Lower leg skin (tissue), 4 donors: ENCODE measurements at regions not wholly inside any gene's neighbourhood (a gene's known extent, or its start where the extent isn't known, plus 50 kb on each side); places are given as distances from the start of the nearest gene placed in this dataset.

Experiments
- DNase-seq, 2 donors: peaks; one replicate each; pipeline ENCODE4 v3.0.0-alpha.2; 2019; ENCODE audit warnings: low spot score in 2 of 2
- H3K4me3 ChIP-seq: fragments of 200-600 bp; sonication (generic); 2 replicates; pipeline ENCODE4 v1.5.1; 2017; ENCODE audit warnings: mild to moderate bottlenecking, low read depth; ENCODE audit not compliant: poor library complexity, severe bottlenecking
- CTCF ChIP-seq, 3 donors: fragments of 450-650 bp; IDR thresholded peaks; one replicate each; pipeline ENCODE4 v1.5.1; 2016; ENCODE audit warnings: antibody characterized with exemption in 3 of 3, mild to moderate bottlenecking in 3 of 3, moderate library complexity in 2 of 3
- POLR2A ChIP-seq, 2 donors: fragments of 450-650 bp; IDR thresholded peaks; one replicate each; pipeline ENCODE4 v1.6.1; 2016 to 2017; ENCODE audit warnings: antibody characterized with exemption in 2 of 2, mild to moderate bottlenecking in 1 of 2, moderate library complexity in 1 of 2
- WGBS, 2 donors: methylation state at CpG; one replicate each; pipeline ENCODE4 v1.1.5; 2018; 5-methylcytosine and 5-hydroxymethylcytosine counted together
- intact Hi-C: fragments of 100-400 bp; cut with DNase I; formaldehyde crosslinking; loops from one replicate; pipeline ENCODE4 v1.15.0; 2023; ENCODE audit warnings: low total_unique reads

GRCh38 chr6:74642101-74642500 lies 563.8 kb downstream of the COL12A1 start:
- DNase-seq: no peak
- no peak for TF ChIP-seq POLR2A (IDR thresholded peaks at IDR 0.05)
- no peak for TF ChIP-seq CTCF (IDR thresholded peaks at IDR 0.05)
- intact Hi-C loops: no loop called here
- 89 to 92% methylated on average over 2 of the region's 2 CpGs for WGBS, 2 donors
- no peak overlapping the region for H3K4me3 ChIP-seq

GRCh38 chr6:74638412-74638811 lies 567.4 kb downstream of the COL12A1 start:
- intact Hi-C loops: no loop called here
- no peak for TF ChIP-seq CTCF (IDR thresholded peaks at IDR 0.05)
- no peak for TF ChIP-seq POLR2A (IDR thresholded peaks at IDR 0.05)
- H3K4me3 ChIP-seq: no peak overlapping the region
- 41 to 64% methylated on average over 3 of the region's 3 CpGs for WGBS, 2 donors
- DNase-seq: no peak

- no peak overlapping the region for H3K4me3 ChIP-seq
- DNase-seq: no peak
- TF ChIP-seq POLR2A (IDR thresholded peaks at IDR 0.05) (no peak), CTCF (IDR thresholded peaks at IDR 0.05) (no peak)
- intact Hi-C loops: no loop called here
- WGBS, 2 donors: 72 to 91% methylated on average over 1 of the region's 1 CpG
These were observed 573.5 kb downstream of the COL12A1 start for GRCh38 chr6:74632196-74632875.

GRCh38 chr6:74631564-74631963 lies 574.3 kb downstream of the COL12A1 start:
- no peak for DNase-seq
- intact Hi-C loops: no loop called here
- H3K4me3 ChIP-seq: no peak overlapping the region
- TF ChIP-seq POLR2A (IDR thresholded peaks at IDR 0.05): no peak
- TF ChIP-seq CTCF (IDR thresholded peaks at IDR 0.05): no peak
- WGBS, 2 donors: 72 to 83% methylated on average over 2 of the region's 2 CpGs

- 91 to 94% methylated on average over 4 of the region's 4 CpGs for WGBS, 2 donors
- intact Hi-C loops: no loop called here
- H3K4me3 ChIP-seq: no peak overlapping the region
- TF ChIP-seq CTCF (IDR thresholded peaks at IDR 0.05) (no peak), POLR2A (IDR thresholded peaks at IDR 0.05) (no peak)
- no peak for DNase-seq
These were observed 579.6 kb downstream of the COL12A1 start for GRCh38 chr6:74626288-74626687.

- no peak for DNase-seq
- H3K4me3 ChIP-seq: no peak overlapping the region
- no peak for TF ChIP-seq CTCF (IDR thresholded peaks at IDR 0.05)
- TF ChIP-seq POLR2A (IDR thresholded peaks at IDR 0.05): no peak
- intact Hi-C loops: no loop called here
- 61 to 78% methylated on average over 2 of the region's 2 CpGs for WGBS, 2 donors
These were observed 582.8 kb downstream of the COL12A1 start for GRCh38 chr6:74623027-74623426.
